Suprapubic skin (tissue), 4 donors: ENCODE measurements at regions not wholly inside any gene's neighbourhood (a gene's known extent, or its start where the extent isn't known, plus 50 kb on each side); places are given as distances from the start of the nearest gene placed in this dataset.
"Not testable (repeated sequence)": the region's sequence is repeated elsewhere in the genome, so short reads cannot be mapped to it uniquely, and the experiment has no call there.

ENCODE experiments used
- DNase-seq, 2 donors: peaks; one replicate each; pipeline ENCODE4 v3.0.0-alpha.2; 2019; ENCODE audit warnings: low spot score in 2 of 2
- H3K27ac ChIP-seq: fragments of 200-600 bp; sonication (generic); one replicate; pipeline ENCODE4 v1.5.1; 2019
- H3K27me3 ChIP-seq: fragments of 200-600 bp; sonication (generic); one replicate; pipeline ENCODE4 v1.5.1; 2019
- H3K36me3 ChIP-seq: fragments of 200-600 bp; sonication (generic); one replicate; pipeline ENCODE4 v1.5.1; 2019
- H3K4me1 ChIP-seq: fragments of 200-600 bp; sonication (generic); one replicate; pipeline ENCODE4 v1.5.1; 2019
- H3K4me3 ChIP-seq: fragments of 200-600 bp; sonication (generic); one replicate; pipeline ENCODE4 v1.5.1; 2019; ENCODE audit warnings: mild to moderate bottlenecking
- H3K9me3 ChIP-seq: fragments of 200-600 bp; sonication (generic); one replicate; pipeline ENCODE4 v1.5.1; 2019
- CTCF ChIP-seq, 2 donors: fragments of 200-600 bp in 1 of 2; fragments of 450-650 bp in 1 of 2; sonication (generic) in 1 of 2; IDR thresholded peaks; one replicate each; pipeline ENCODE4 v1.5.1; 2016 to 2019; ENCODE audit warnings: antibody characterized with exemption in 2 of 2, mild to moderate bottlenecking in 1 of 2, moderate library complexity in 1 of 2
- EP300 ChIP-seq: sonication (generic); formaldehyde crosslinking; IDR thresholded peaks from one replicate; pipeline ENCODE4 v1.6.1; 2017; ENCODE audit warnings: antibody characterized with exemption
- POLR2A ChIP-seq, 2 donors: fragments of 450-650 bp; IDR thresholded peaks; one replicate each; pipeline ENCODE4 v1.6.1; 2017; ENCODE audit warnings: antibody characterized with exemption in 2 of 2, mild to moderate bottlenecking in 2 of 2, moderate library complexity in 2 of 2
- POLR2AphosphoS5 ChIP-seq, 3 donors: sonication (generic); formaldehyde crosslinking; IDR thresholded peaks; one replicate each; pipeline ENCODE4 v1.6.1; 2017; ENCODE audit warnings: antibody characterized with exemption in 3 of 3
- WGBS: methylation state at CpG from one replicate; pipeline ENCODE4 v1.1.5; 2018; 5-methylcytosine and 5-hydroxymethylcytosine counted together

- Histone ChIP-seq H3K9me3 (no peaks in the 10 kb centered on the region), H3K4me1 (peaks cover 9% of the 10 kb centered on the region), H3K4me3 (no peak overlapping the region), H3K27me3 (no peaks in the 10 kb centered on the region), H3K27ac (no peak overlapping the region), H3K36me3 (no peaks in the 10 kb centered on the region)
- WGBS: 72% methylated on average over 2 of the region's 2 CpGs
- TF ChIP-seq CTCF (IDR thresholded peaks at IDR 0.05) (no peak), POLR2AphosphoS5 (IDR thresholded peaks at IDR 0.05) (no peak), POLR2A (IDR thresholded peaks at IDR 0.05) (no peak), EP300 (no peak)
- no peak for DNase-seq
Observed at GRCh38 chr12:70080566-70080965, 162.7 kb upstream of the CNOT2 start.

GRCh38 chr12:70082997-70083676 is 160.1 kb upstream of the CNOT2 start:
- TF ChIP-seq CTCF (IDR thresholded peaks at IDR 0.05) (no peak), EP300 (no peak), POLR2A (IDR thresholded peaks at IDR 0.05) (no peak), POLR2AphosphoS5 (IDR thresholded peaks at IDR 0.05) (no peak)
- Histone ChIP-seq H3K9me3 (no peaks in the 10 kb centered on the region), H3K4me3 (no peak overlapping the region), H3K36me3 (no peaks in the 10 kb centered on the region), H3K4me1 (peaks cover 4% of the 10 kb centered on the region), H3K27ac (no peak overlapping the region), H3K27me3 (no peaks in the 10 kb centered on the region)
- no peak for DNase-seq
- 96% methylated on average over 3 of the region's 3 CpGs for WGBS

- 91% methylated on average over 4 of the region's 4 CpGs for WGBS
- no peak for DNase-seq
- TF ChIP-seq POLR2A (IDR thresholded peaks at IDR 0.05): no peak
- Histone ChIP-seq H3K4me1 (peaks cover under 1% of the 10 kb centered on the region), H3K27ac (no peak overlapping the region), H3K27me3 (no peaks in the 10 kb centered on the region), H3K36me3 (no peaks in the 10 kb centered on the region), H3K4me3 (no peak overlapping the region), H3K9me3 (no peaks in the 10 kb centered on the region)
Observed at GRCh38 chr12:70083677-70084020, 159.6 kb upstream of the CNOT2 start.

- not testable (repeated sequence) for H3K27ac ChIP-seq, H3K9me3 ChIP-seq, DNase-seq, H3K27me3 ChIP-seq, H3K36me3 ChIP-seq, H3K4me1 ChIP-seq, H3K4me3 ChIP-seq
- WGBS: 94% methylated on average over 8 of the region's 8 CpGs
Observed at GRCh38 chr12:70086372-70086771, 156.9 kb upstream of the CNOT2 start.

GRCh38 chr12:70091021-70091521 is 152.2 kb upstream of the CNOT2 start:
- no peaks in the 10 kb centered on the region for H3K9me3 ChIP-seq
- H3K36me3 ChIP-seq: no peaks in the 10 kb centered on the region
- WGBS: 72% methylated on average over 4 of the region's 4 CpGs

GRCh38 chr12:70094467-70094866 is 148.8 kb upstream of the CNOT2 start:
- Histone ChIP-seq H3K9me3 (no peaks in the 10 kb centered on the region), H3K4me1 (peaks cover 4% of the 10 kb centered on the region), H3K36me3 (no peaks in the 10 kb centered on the region), H3K4me3 (no peak overlapping the region), H3K27me3 (no peaks in the 10 kb centered on the region), H3K27ac (no peak overlapping the region)
- DNase-seq: no peak
- TF ChIP-seq POLR2AphosphoS5 (IDR thresholded peaks at IDR 0.05) (no peak), EP300 (no peak), POLR2A (IDR thresholded peaks at IDR 0.05) (no peak), CTCF (IDR thresholded peaks at IDR 0.05) (no peak)
- 37% methylated on average over 2 of the region's 2 CpGs for WGBS

More at GRCh38 chr12:70091021-70091521, 152.2 kb upstream of the CNOT2 start:
- Histone ChIP-seq H3K27ac (no peak overlapping the region), H3K4me1 (peaks cover 4% of the 10 kb centered on the region), H3K4me3 (no peak overlapping the region), H3K27me3 (no peaks in the 10 kb centered on the region)
- TF ChIP-seq EP300 (no peak), POLR2AphosphoS5 (IDR thresholded peaks at IDR 0.05) (no peak), POLR2A (IDR thresholded peaks at IDR 0.05) (no peak), CTCF (IDR thresholded peaks at IDR 0.05) (no peak)
- no peak for DNase-seq
